Suprapubic skin (tissue), 3 donors: ENCODE measurements at regions not wholly inside any gene's neighbourhood (a gene's known extent, or its start where the extent isn't known, plus 50 kb on each side); places are given as distances from the start of the nearest gene placed in this dataset.

Experiments used
- EP300 ChIP-seq: sonication (generic); formaldehyde crosslinking; IDR thresholded peaks from one replicate; pipeline ENCODE4 v1.6.1; 2017; ENCODE audit warnings: antibody characterized with exemption
- POLR2A ChIP-seq, 2 donors: fragments of 450-650 bp; IDR thresholded peaks; one replicate each; pipeline ENCODE4 v1.6.1; 2017; ENCODE audit warnings: antibody characterized with exemption in 2 of 2, mild to moderate bottlenecking in 2 of 2, moderate library complexity in 2 of 2
- TF ChIP-seq, protein P1 (sequence below), 2 donors: fragments of 200-600 bp in 1 of 2; fragments of 450-650 bp in 1 of 2; sonication (generic) in 1 of 2; IDR thresholded peaks; one replicate each; pipeline ENCODE4 v1.5.1; 2016 to 2019; ENCODE audit warnings: antibody characterized with exemption in 2 of 2, mild to moderate bottlenecking in 1 of 2, moderate library complexity in 1 of 2

DNA sequence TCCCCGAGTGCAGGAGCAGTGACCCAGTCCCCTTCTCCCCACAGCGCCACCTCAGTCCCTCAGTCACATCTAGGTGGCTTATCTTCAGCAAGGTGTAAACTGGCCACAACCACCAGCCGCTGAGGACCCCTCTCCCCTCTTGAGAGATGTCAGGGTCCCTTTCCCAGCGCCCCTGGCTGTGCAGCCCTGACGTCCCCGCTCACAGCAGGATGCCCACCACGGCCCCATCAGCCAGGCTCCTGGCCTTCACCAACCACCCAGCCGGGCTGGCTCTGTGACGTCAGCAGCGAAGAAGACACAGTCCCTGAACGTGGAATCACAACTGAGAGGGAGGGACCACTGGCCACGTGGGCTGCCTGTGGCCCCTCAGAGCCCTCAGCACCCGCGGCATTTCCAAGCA lies 249.4 kb downstream of the NPHP4 start:
- TF ChIP-seq, protein P1, sequence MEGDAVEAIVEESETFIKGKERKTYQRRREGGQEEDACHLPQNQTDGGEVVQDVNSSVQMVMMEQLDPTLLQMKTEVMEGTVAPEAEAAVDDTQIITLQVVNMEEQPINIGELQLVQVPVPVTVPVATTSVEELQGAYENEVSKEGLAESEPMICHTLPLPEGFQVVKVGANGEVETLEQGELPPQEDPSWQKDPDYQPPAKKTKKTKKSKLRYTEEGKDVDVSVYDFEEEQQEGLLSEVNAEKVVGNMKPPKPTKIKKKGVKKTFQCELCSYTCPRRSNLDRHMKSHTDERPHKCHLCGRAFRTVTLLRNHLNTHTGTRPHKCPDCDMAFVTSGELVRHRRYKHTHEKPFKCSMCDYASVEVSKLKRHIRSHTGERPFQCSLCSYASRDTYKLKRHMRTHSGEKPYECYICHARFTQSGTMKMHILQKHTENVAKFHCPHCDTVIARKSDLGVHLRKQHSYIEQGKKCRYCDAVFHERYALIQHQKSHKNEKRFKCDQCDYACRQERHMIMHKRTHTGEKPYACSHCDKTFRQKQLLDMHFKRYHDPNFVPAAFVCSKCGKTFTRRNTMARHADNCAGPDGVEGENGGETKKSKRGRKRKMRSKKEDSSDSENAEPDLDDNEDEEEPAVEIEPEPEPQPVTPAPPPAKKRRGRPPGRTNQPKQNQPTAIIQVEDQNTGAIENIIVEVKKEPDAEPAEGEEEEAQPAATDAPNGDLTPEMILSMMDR (IDR thresholded peaks at IDR 0.05): no peak
- TF ChIP-seq EP300: no peak
- TF ChIP-seq POLR2A (IDR thresholded peaks at IDR 0.05): no peak
